GM18508 (cell line): ENCODE measurements at regions not wholly inside any gene's neighbourhood (a gene's known extent, or its start where the extent isn't known, plus 50 kb on each side); places are given as distances from the start of the nearest gene placed in this dataset.
A peak's percentile ranks its signal among the peaks of the same experiment; 100 is the strongest.
"Not testable (repeated sequence)": the region's sequence is repeated elsewhere in the genome, so short reads cannot be mapped to it uniquely, and the experiment has no call there.

Experiments used
- ATAC-seq: cut with Tn5 transposase; IDR thresholded peaks from one replicate; pipeline ENCODE4 v1.9.1; 2021; ENCODE audit warnings: moderate number of reproducible peaks; ENCODE audit not compliant: insufficient read depth, unreplicated experiment

GRCh38 chr6:84582997-84583396 lies 181.4 kb downstream of the TBX18 start:
- no peak for ATAC-seq

- no peak for ATAC-seq
Observed at GRCh38 chr6:84581494-84582259, 182.7 kb downstream of the TBX18 start.

- ATAC-seq: no peak
Observed at GRCh38 chr6:84579404-84579803, 185.0 kb downstream of the TBX18 start.

- no peak for ATAC-seq
Observed at GRCh38 chr6:84576029-84576428, 188.4 kb downstream of the TBX18 start.

GRCh38 chr6:84575264-84575663 lies 189.1 kb downstream of the TBX18 start:
- peak; percentile 100 for ATAC-seq

GRCh38 chr6:84569882-84570281 lies 194.5 kb downstream of the TBX18 start:
- ATAC-seq: no peak

- ATAC-seq: no peak
Observed at GRCh38 chr6:84568971-84569370, 195.4 kb downstream of the TBX18 start.

GRCh38 chr6:84565718-84566117 lies 198.7 kb downstream of the TBX18 start:
- not testable (repeated sequence) for ATAC-seq

- ATAC-seq: no peak
Observed at GRCh38 chr6:84560436-84561390, 203.7 kb downstream of the TBX18 start.

- ATAC-seq: no peak
Observed at GRCh38 chr6:84556541-84557335, 207.7 kb downstream of the TBX18 start.

- ATAC-seq: no peak
Observed at GRCh38 chr6:84554706-84555105, 209.7 kb downstream of the TBX18 start.

- no peak for ATAC-seq
Observed at GRCh38 chr6:84554074-84554473, 210.3 kb downstream of the TBX18 start.

- ATAC-seq: no peak
Observed at GRCh38 chr6:84553527-84553926, 210.9 kb downstream of the TBX18 start.

GRCh38 chr6:84551797-84552196 lies 212.6 kb downstream of the TBX18 start:
- ATAC-seq: no peak

- no peak for ATAC-seq
Observed at GRCh38 chr6:84549917-84550316, 214.5 kb downstream of the TBX18 start.

- no peak for ATAC-seq
Observed at GRCh38 chr6:84547341-84547801, 217.0 kb downstream of the TBX18 start.

GRCh38 chr6:84546427-84546914 lies 217.9 kb downstream of the TBX18 start:
- no peak for ATAC-seq

GRCh38 chr6:84539122-84539856 lies 225.1 kb downstream of the TBX18 start:
- ATAC-seq: no peak

GRCh38 chr6:84536885-84537638 lies 227.3 kb downstream of the TBX18 start:
- no peak for ATAC-seq
